ENCODE measurements at regions not wholly inside any gene's neighbourhood (a gene's known extent, or its start where the extent isn't known, plus 50 kb on each side); places are given as distances from the start of the nearest gene placed in this dataset.
A peak's percentile ranks its signal among the peaks of the same experiment; 100 is the strongest.

DNA sequence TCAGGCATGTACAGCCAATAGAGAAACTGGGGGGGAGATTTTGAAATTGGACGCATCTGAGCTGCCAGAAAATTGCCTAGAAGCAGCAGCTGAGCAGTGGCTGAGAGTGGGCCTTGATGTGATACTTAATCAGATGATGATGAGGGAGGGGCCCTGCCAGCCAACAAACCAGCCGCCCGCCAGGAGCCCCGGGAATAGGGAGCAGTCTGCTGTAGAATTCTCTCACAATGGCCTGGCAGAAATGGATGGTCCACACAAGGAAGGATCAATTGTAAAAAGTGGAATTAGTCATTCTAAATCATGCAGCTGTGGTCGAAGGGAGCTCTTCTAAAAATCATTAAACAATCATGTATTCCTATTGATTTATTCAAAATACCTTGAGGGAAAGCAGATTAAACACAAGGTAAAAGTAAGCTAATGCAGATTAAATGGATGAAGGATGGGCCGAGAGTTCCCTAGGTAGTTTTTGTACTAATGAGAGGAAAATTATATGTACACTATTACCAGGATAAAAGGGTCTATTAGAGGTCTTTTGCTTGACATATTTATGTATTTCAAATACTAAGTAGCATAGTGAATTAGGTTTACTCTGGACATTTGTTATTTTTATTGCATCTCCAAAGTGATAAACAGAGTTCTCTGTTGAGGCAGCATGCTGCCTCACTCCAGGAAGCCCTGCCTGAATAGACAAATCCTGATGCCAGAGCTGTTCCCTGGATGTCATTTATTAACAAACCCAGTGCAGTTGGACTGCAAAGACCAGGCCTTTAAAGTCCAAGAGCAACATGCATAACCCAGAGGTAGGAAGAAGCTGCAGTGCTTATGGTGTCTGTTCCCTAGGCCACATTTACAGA lies 91.3 kb downstream of the NKX6-1 start:
- TF ChIP-seq, protein P1, sequence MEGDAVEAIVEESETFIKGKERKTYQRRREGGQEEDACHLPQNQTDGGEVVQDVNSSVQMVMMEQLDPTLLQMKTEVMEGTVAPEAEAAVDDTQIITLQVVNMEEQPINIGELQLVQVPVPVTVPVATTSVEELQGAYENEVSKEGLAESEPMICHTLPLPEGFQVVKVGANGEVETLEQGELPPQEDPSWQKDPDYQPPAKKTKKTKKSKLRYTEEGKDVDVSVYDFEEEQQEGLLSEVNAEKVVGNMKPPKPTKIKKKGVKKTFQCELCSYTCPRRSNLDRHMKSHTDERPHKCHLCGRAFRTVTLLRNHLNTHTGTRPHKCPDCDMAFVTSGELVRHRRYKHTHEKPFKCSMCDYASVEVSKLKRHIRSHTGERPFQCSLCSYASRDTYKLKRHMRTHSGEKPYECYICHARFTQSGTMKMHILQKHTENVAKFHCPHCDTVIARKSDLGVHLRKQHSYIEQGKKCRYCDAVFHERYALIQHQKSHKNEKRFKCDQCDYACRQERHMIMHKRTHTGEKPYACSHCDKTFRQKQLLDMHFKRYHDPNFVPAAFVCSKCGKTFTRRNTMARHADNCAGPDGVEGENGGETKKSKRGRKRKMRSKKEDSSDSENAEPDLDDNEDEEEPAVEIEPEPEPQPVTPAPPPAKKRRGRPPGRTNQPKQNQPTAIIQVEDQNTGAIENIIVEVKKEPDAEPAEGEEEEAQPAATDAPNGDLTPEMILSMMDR (IDR thresholded peaks at IDR 0.05; ENCODE audit: low read depth, low read length) = no peak
- in situ Hi-C loops (cut with HindIII; ENCODE audit: low sequenced_read_pairs) = no loop called here
- no peak overlapping the region for H3K4me3 ChIP-seq (ENCODE audit: low read depth, low read length)
- no peak for DNase-seq (ENCODE audit: low read depth, low spot score)

DNA sequence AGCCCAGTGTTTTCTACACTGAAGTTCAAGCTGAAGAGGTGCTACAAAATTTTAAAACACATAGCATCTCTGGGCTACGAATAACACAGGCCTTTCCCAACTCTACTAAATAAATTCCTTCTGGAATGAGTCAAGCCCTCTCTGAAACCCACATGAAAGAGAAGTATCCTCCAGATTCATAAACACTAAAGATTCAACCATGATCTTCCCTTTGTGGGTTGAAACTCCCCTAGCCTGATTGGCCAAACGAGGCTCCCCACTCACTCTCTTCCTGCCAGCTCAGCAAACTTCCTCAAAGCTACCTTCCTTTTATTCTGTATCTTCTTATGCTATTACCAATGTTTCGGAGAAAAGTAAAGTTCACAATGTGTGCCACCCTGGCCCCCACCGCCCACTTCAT lies 95.4 kb downstream of the NKX6-1 start:
- TF ChIP-seq, protein P1 (IDR thresholded peaks at IDR 0.05; ENCODE audit: low read depth, low read length) = no peak
- no peak overlapping the region for H3K4me3 ChIP-seq (ENCODE audit: low read depth, low read length)
- in situ Hi-C loops (cut with HindIII; ENCODE audit: low sequenced_read_pairs) = no loop called here
- peak; percentile 47 for DNase-seq (ENCODE audit: low read depth, low spot score)

DNA sequence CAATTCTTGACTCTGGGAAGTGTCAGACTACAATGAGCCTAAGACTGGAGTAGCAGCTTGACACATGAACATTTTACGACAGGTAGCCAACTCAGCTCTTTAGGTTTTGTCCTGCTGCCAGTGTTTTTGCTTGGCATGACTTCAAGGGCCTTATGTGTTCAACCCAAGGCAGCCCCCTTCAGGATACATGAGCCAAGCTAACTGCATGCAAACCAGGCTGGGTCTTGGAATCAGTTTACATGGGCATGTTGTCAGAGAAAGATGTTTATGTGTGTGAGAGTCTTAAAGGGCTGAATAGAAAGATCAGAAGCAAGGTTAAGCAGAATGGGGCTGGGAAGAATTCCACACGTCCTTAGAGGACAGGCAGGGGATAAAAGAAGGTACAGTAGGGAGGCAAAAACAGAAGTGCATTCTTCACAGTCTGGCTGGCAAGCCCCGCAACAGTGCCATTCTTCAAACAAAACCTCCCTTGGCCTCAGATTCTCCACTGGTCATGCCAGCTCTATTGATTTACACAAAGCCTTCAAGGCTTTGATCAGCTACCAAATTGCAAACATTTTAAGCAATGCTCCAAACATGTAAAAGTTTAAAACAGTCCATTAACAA lies 97.3 kb downstream of the NKX6-1 start:
- H3K4me3 ChIP-seq (ENCODE audit: low read depth, low read length) = no peak overlapping the region
- DNase-seq (ENCODE audit: low read depth, low spot score) = no peak
- in situ Hi-C loops (cut with HindIII; ENCODE audit: low sequenced_read_pairs) = no loop called here
- TF ChIP-seq, protein P1 (IDR thresholded peaks at IDR 0.05; ENCODE audit: low read depth, low read length) = no peak

DNA sequence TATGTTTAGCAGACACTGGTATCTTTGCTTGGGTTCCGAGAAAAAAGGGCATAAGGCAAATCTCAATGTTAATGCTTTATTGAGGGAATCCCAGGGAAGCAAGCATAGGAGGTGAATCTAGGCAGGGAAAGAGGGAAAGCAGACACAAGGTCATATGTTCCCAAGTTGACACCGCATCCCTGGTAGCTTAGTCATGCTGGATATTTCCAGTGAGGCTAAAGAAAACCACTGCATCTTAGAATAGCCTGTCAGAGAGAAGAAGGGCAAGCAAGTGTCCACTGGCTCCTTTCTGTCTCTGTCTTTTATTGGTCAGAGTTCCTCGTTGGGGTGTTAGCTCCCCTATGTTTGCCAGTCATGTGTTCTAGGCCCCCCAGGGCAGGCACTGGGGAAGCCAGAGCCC lies 104.7 kb downstream of the NKX6-1 start:
- TF ChIP-seq, protein P1 (IDR thresholded peaks at IDR 0.05; ENCODE audit: low read depth, low read length) = no peak
- in situ Hi-C loops (cut with HindIII; ENCODE audit: low sequenced_read_pairs) = no loop called here
- no peak for DNase-seq (ENCODE audit: low read depth, low spot score)
- no peak overlapping the region for H3K4me3 ChIP-seq (ENCODE audit: low read depth, low read length)

DNA sequence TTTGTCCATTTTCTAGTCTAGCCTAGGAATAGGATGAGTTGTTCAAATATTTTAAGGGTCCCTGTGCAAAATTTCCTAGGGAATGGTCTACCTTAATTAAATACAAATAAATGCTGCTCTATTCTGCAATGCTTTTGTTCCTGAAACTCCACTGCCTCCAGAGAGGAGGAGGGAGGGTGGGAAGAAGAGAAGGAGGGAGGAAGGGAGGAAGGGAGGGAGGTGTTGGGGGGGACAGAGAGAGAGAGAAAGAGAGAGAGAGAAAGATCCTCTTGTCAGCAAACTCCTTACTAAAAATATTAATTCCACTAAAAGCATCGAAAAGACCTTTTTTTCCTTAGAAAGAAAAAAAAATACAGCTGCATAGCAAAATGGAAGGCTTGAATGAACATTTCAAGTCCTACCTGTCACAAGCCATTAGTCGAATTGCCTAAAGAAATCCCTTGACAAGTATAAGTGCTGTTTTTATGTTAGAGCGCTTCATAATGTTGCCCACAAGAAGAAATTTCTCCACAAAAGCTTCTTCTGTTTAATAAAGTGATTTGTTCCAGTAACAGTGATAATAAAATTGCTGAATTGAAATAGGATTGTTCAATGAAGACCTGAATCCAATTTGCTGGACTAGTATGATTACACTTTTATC lies 106.0 kb downstream of the NKX6-1 start:
- no peak overlapping the region for H3K4me3 ChIP-seq (ENCODE audit: low read depth, low read length)
- in situ Hi-C loops (cut with HindIII; ENCODE audit: low sequenced_read_pairs) = no loop called here
- DNase-seq (ENCODE audit: low read depth, low spot score) = no peak

DNA sequence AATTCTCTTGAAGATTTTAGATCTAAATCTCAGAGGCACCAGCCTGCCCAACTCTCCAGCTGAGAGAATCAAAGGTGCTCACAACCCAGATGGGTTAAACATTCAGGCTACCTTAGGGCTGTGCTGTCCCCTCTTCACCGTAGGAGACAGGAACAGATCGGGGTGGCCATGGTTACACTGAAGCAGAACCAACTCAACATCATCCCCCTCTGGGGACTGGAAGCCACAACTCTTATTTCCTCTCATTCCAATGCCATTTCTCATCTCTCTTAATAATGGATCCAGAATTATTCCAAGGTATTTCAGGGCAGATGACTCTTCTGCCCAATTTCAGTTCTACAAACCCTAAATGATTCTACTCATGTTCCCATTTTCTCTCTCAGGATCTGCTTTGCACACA lies 109.7 kb downstream of the NKX6-1 start:
- TF ChIP-seq, protein P1 (IDR thresholded peaks at IDR 0.05; ENCODE audit: low read depth, low read length) = no peak
- no peak overlapping the region for H3K4me3 ChIP-seq (ENCODE audit: low read depth, low read length)
- DNase-seq (ENCODE audit: low read depth, low spot score) = peak; percentile 9
- in situ Hi-C loops (cut with HindIII; ENCODE audit: low sequenced_read_pairs) = no loop called here

More for the DNA sequence above, 106.0 kb downstream of the NKX6-1 start:
- TF ChIP-seq, protein P1 (IDR thresholded peaks at IDR 0.05; ENCODE audit: low read depth, low read length) = no peak
